GM19395 (cell line): ENCODE measurements at regions not wholly inside any gene's neighbourhood (a gene's known extent, or its start where the extent isn't known, plus 50 kb on each side); places are given as distances from the start of the nearest gene placed in this dataset.
A peak's percentile ranks its signal among the peaks of the same experiment; 100 is the strongest.
"Not testable (repeated sequence)": the region's sequence is repeated elsewhere in the genome, so short reads cannot be mapped to it uniquely, and the experiment has no call there.

ENCODE experiments used
- ATAC-seq: cut with Tn5 transposase; IDR thresholded peaks from one replicate; pipeline ENCODE4 v1.9.1; 2021; ENCODE audit warnings: mild to moderate bottlenecking, moderate library complexity; ENCODE audit not compliant: unreplicated experiment

- ATAC-seq: peak; percentile 60
These were observed 303.5 kb upstream of the ARSJ start for GRCh38 chr4:114282937-114283336.

GRCh38 chr4:114284629-114285028, 305.2 kb upstream of the ARSJ start:
- ATAC-seq: no peak

- ATAC-seq: no peak
These were observed 306.9 kb upstream of the ARSJ start for GRCh38 chr4:114286262-114286810.

GRCh38 chr4:114287079-114287696, 307.7 kb upstream of the ARSJ start:
- no peak for ATAC-seq

- ATAC-seq: no peak
These were observed 302.5 kb upstream of the UGT8 start for GRCh38 chr4:114296126-114296525.

DNA sequence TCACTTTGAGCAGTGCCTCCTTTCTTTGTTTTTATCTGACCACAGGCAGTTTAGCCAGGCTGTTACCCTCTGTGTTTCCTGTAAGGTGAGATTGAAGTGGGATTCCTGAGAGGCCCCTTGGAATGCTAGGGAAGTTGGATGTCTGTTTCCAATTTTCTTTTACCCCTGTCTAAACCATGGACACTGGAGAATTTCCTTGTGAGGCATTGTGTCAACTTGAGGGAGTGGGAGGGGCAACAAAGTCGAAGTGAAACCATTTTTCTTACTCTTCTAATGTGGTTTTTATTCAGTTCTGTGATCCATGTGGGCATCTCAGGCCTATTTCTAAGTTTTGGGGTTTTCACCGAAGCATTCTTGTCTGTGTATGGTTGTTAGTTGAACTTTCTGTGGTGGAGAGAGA, 296.1 kb upstream of the UGT8 start:
- ATAC-seq: no peak

GRCh38 chr4:114304046-114304445, 294.6 kb upstream of the UGT8 start:
- no peak for ATAC-seq

- no peak for ATAC-seq
These were observed 294.0 kb upstream of the UGT8 start for GRCh38 chr4:114304567-114304966.

- ATAC-seq: no peak
These were observed 291.7 kb upstream of the UGT8 start for GRCh38 chr4:114306946-114307345.

GRCh38 chr4:114310296-114310925, 288.2 kb upstream of the UGT8 start:
- ATAC-seq: no peak

- no peak for ATAC-seq
These were observed 286.8 kb upstream of the UGT8 start for GRCh38 chr4:114311787-114312186.

- ATAC-seq: peak; percentile 57
These were observed 286.3 kb upstream of the UGT8 start for GRCh38 chr4:114312338-114312737.

- ATAC-seq: no peak
These were observed 281.8 kb upstream of the UGT8 start for GRCh38 chr4:114316789-114317188.

DNA sequence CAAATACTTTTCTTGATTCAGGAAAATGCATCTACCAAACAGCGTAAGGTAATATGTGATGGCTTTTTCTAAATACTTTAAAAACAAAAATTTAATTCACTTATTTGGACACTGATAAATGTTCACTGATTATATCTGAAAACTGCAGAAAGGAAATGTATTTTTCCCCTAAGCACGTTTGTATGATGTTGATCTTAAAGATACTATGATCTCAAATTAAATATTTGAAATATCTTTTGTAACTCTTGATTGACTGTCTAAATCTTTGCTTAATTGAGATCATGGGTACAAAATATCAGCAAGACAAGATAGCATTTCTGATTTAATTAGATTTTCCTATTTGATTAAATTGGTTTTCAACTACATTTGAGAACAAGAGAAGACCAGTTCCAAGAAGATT, 281.0 kb upstream of the UGT8 start:
- ATAC-seq: no peak

GRCh38 chr4:114318309-114318708, 280.3 kb upstream of the UGT8 start:
- ATAC-seq: no peak

- no peak for ATAC-seq
These were observed 278.5 kb upstream of the UGT8 start for GRCh38 chr4:114320126-114320525.

DNA sequence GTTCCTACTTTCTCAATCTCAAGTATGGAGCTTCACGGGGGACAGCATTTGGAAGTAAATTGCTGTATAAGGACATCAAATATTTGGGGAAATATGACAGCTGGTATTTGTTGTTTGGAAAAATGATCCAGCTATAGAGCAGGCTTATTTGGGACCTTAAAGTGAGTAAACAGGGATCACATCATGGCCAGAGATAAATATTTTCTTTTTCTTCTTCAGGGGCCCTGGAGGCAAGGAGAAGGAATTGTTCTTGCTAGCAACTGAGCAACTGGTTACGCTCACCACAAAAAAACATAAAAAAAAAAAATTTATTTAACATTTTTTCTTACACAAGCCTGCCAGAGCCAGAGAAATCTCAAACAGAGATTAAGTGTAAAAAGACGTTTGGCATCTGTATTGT, 277.2 kb upstream of the UGT8 start:
- ATAC-seq: no peak

- no peak for ATAC-seq
These were observed 274.8 kb upstream of the UGT8 start for GRCh38 chr4:114323841-114324240.

DNA sequence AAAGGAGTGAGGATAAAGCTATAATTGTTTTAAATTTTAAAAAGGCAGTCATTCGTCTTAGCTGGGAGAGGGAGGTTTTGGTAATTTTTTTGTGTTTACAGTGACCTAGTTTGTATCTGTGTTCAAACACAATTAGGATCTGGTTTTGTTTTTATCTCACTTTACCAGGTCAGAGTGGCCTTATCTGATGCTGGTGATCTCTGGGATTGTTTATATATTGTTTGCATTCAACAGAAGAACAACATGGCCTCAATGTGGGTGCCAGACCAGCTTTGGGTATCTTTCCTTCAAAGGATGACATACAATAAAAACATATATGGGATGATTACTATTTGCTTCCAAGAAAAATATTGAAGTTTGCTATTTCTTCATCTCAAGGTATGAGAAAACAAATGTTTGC, 272.2 kb upstream of the UGT8 start:
- ATAC-seq: no peak

DNA sequence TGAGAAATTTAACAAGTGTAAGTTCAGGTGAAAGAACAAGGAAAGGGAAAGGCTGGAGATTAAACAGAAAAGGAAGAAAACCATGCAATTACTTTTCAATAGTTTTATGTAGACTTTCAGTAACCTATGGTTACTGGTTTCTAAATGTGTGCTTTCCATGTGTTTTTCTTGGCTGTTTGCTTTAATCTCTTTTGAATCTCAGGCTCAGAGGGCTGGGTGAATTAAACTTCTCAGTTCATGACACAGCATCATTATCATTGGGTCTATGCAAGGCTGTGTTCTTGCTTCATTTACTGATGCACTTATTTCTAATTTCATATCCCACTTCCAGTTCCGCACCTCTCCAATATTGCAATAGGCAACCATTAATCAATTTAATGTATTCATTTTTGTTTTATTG, 266.5 kb upstream of the UGT8 start:
- ATAC-seq: no peak

GRCh38 chr4:114334363-114334762, 264.2 kb upstream of the UGT8 start:
- not testable (repeated sequence) for ATAC-seq

DNA sequence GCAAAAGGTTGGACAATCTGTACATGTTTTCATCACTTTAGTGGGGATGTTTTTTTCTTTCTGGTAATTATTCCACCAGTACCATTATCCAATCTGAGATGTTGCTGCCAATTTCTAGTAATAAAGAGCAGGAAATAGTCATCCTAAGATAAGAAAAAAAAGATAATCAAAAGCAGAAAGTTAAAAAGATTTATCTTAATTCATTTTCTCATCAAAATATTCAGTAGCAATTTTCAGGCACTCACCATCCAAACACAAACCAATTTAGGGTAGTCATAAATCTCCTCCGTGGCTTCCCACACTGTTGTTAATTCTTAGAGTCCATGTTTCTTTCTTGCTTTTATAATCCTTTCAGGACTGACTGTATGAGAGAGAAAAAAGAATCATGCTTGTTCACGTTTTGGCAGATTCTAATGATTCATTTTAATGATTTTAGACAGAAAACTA, 263.7 kb upstream of the UGT8 start:
- no peak for ATAC-seq

GRCh38 chr4:114335339-114335738, 263.3 kb upstream of the UGT8 start:
- ATAC-seq: no peak
